Activated CD4-positive, alpha-beta T cell treated with anti-CD3 and anti-CD28 coated beads, Interleukin-2, Interleukin-4, amounts not matched to agents 100 ng/mL and 50 ng/mL, durations not matched to agents 16 hours and 8 hours (primary cell): ENCODE measurements at regions not wholly inside any gene's neighbourhood (a gene's known extent, or its start where the extent isn't known, plus 50 kb on each side); places are given as distances from the start of the nearest gene placed in this dataset.

Experiments used
- DNase-seq: peaks from one replicate; pipeline ENCODE4 v3.0.0-alpha.2; 2020; ENCODE audit warnings: low spot score

- no peak for DNase-seq
Observed at GRCh38 chr1:170316270-170316669, 170.5 kb downstream of the NTMT2 start.

- DNase-seq, result no peak
Observed at GRCh38 chr1:170318141-170318540, 172.4 kb downstream of the NTMT2 start.

- no peak for DNase-seq
Observed at GRCh38 chr1:170318736-170319135, 173.0 kb downstream of the NTMT2 start.

- no peak for DNase-seq
Observed at GRCh38 chr1:170321113-170321512, 175.4 kb downstream of the NTMT2 start.

- DNase-seq, result no peak
Observed at GRCh38 chr1:170326186-170326585, 180.4 kb downstream of the NTMT2 start.

GRCh38 chr1:170332801-170333200 lies 187.0 kb downstream of the NTMT2 start:
- no peak for DNase-seq

GRCh38 chr1:170337413-170337994 lies 191.7 kb downstream of the NTMT2 start:
- DNase-seq, result no peak

- DNase-seq, result no peak
Observed at GRCh38 chr1:170339534-170339933, 192.4 kb upstream of the GORAB start.

- no peak for DNase-seq
Observed at GRCh38 chr1:170340308-170340707, 191.7 kb upstream of the GORAB start.

- DNase-seq, result no peak
Observed at GRCh38 chr1:170351366-170351946, 180.5 kb upstream of the GORAB start.

GRCh38 chr1:170354246-170354645 lies 177.7 kb upstream of the GORAB start:
- no peak for DNase-seq

- DNase-seq, result no peak
Observed at GRCh38 chr1:170354690-170355089, 177.3 kb upstream of the GORAB start.

GRCh38 chr1:170355267-170355801 lies 176.6 kb upstream of the GORAB start:
- DNase-seq, result no peak

- no peak for DNase-seq
Observed at GRCh38 chr1:170356585-170356984, 175.4 kb upstream of the GORAB start.

- DNase-seq, result no peak
Observed at GRCh38 chr1:170357750-170358149, 174.2 kb upstream of the GORAB start.

- DNase-seq, result no peak
Observed at GRCh38 chr1:170360601-170361000, 171.4 kb upstream of the GORAB start.

GRCh38 chr1:170365331-170365730 lies 166.6 kb upstream of the GORAB start:
- DNase-seq, result no peak

GRCh38 chr1:170366980-170367379 lies 165.0 kb upstream of the GORAB start:
- no peak for DNase-seq

- DNase-seq, result no peak
Observed at GRCh38 chr1:170367615-170368014, 164.4 kb upstream of the GORAB start.

GRCh38 chr1:170369000-170369399 lies 163.0 kb upstream of the GORAB start:
- DNase-seq, result no peak

GRCh38 chr1:170369417-170369816 lies 162.5 kb upstream of the GORAB start:
- DNase-seq, result no peak

- no peak for DNase-seq
Observed at GRCh38 chr1:170370087-170370486, 161.9 kb upstream of the GORAB start.

GRCh38 chr1:170375082-170375723 lies 156.8 kb upstream of the GORAB start:
- DNase-seq, result no peak
